D721Med (cell line): ENCODE measurements at regions not wholly inside any gene's neighbourhood (a gene's known extent, or its start where the extent isn't known, plus 50 kb on each side); places are given as distances from the start of the nearest gene placed in this dataset.

ENCODE experiments used
- DNase-seq: peaks from one replicate; pipeline ENCODE4 v3.0.0; 2011; ENCODE audit warnings: low spot score; ENCODE audit not compliant: insufficient read length
- FAIRE-seq: peaks from 2 replicates; lab custom pipeline; 2011; peaks lifted over from hg19 to GRCh38; lab: Jason Lieb, UNC
- TF ChIP-seq, protein P1 (sequence below): IDR thresholded peaks from 2 replicates; pipeline ENCODE4 v1.5.1; 2012; ENCODE audit warnings: mild to moderate bottlenecking, control low read depth; ENCODE audit not compliant: insufficient read depth; ENCODE audit errors: missing control alignments

DNA sequence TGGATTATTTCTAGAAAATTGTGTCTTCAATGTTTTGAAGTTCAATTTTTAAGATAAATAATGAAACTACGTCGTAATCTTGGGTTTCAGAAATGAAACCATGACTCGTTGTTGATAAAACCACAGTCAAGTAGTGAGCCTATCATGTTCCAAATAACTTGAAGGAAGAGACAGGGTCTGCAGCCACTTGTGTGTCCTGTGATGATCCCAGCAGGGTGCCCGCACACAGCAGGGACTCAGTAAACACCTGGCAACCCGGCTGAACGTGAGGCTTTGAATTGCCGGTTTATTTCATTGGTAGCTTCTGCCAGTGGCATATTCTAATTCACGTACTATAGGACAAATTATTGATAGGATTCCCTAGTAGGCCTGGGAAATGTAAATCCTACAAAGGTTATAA, 679.6 kb downstream of the IRX1 start:
- TF ChIP-seq, protein P1, sequence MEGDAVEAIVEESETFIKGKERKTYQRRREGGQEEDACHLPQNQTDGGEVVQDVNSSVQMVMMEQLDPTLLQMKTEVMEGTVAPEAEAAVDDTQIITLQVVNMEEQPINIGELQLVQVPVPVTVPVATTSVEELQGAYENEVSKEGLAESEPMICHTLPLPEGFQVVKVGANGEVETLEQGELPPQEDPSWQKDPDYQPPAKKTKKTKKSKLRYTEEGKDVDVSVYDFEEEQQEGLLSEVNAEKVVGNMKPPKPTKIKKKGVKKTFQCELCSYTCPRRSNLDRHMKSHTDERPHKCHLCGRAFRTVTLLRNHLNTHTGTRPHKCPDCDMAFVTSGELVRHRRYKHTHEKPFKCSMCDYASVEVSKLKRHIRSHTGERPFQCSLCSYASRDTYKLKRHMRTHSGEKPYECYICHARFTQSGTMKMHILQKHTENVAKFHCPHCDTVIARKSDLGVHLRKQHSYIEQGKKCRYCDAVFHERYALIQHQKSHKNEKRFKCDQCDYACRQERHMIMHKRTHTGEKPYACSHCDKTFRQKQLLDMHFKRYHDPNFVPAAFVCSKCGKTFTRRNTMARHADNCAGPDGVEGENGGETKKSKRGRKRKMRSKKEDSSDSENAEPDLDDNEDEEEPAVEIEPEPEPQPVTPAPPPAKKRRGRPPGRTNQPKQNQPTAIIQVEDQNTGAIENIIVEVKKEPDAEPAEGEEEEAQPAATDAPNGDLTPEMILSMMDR, result no peak
- no peak for FAIRE-seq
- DNase-seq, result no peak

DNA sequence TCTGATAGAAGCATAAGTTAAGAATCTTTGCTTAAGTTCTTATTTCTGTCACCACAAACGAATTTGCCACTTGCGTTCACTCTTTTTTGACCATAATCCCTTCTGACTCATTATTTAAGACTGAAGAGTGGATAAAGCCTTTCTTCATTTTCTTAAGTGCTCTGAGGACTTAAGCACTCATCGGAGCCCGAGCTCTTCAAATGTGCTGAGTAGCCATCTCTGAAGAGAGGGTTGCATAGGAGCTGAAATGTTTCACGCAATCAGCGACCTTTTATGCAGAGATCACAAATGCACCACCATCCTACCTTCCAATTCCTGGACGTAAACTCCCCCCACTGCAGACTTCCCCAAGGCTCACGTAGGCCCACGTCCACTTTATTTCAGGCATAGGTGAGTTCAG, 699.2 kb downstream of the IRX1 start:
- FAIRE-seq, result peak; percentile 94
- DNase-seq, result no peak

DNA sequence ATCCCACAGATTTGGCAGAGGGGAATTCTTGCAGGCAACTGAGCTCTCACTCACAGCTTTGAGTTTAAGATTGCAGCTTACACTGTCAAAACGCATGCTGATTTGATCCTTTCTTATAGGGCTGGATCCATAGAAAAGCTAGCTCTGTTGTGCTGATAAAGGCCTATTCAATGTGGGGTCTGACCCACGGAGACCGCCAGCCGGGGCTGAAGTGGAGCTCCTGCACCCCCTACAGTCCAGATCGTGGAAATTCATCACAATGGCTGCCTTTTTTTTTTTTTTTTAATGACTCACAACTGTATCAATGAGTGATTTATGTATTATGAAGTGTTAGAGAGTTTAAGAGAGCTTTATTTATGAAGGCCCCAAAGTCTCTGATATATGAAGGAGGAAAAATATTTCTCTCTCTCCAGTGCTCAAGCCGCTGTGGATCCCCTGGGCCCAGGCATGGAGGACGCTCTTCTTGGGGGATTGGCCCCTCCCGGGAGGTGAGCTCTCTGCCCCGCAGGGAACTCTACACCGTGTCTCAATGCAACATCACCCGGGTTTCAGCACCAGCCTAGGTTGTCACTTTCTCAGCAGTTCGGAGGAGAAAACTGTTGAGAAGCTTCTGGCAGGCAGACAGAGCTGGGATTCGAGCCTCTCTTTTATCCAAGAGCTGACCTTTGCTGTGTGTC, 700.2 kb downstream of the IRX1 start:
- no peak for FAIRE-seq
- DNase-seq, result no peak
- TF ChIP-seq, protein P1, result peak; percentile 15

More for the DNA sequence above, 699.2 kb downstream of the IRX1 start:
- TF ChIP-seq, protein P1, result no peak

DNA sequence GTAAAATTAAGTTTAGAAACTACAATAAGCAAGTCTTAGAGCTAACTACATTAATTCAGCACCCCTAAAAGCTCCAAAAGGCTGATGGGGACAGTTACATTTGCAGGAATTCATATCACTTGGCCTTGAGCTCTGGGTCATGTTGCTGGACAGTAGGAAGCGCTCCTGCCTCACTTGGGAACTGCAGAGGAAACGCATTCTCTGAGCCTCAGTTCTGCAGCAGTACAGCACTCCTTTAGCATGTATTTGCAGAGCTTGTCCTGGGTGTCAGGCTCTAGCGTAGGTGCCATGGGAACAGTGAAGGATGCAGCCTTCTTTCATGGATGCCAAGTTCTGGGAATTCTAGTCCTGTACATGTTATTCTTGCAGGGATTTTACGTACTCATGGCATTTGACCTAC, 710.4 kb downstream of the IRX1 start:
- TF ChIP-seq, protein P1, result no peak

DNA sequence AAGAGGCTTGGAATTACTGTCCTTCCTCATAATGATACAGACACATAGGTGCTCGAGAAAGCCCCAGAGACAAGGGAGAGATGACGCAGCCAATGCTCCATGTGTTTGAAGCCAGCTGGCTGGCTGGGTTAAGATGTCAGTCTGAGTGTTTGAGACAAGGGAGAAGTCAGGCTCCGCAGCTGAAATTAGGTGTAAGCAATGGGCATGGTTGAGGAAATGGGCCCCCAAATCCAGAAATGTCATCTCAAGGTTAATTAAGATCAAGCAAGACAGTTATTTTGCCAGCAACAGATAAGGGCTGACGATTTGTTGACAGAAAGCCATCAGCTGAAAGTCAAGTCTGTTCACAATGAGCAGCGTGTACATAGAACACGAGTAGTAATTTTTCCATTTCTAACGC, 713.4 kb downstream of the IRX1 start:
- DNase-seq (no peak), FAIRE-seq (no peak)
- TF ChIP-seq, protein P1, result no peak

More for the DNA sequence above, 710.4 kb downstream of the IRX1 start:
- FAIRE-seq, result no peak
- no peak for DNase-seq

DNA sequence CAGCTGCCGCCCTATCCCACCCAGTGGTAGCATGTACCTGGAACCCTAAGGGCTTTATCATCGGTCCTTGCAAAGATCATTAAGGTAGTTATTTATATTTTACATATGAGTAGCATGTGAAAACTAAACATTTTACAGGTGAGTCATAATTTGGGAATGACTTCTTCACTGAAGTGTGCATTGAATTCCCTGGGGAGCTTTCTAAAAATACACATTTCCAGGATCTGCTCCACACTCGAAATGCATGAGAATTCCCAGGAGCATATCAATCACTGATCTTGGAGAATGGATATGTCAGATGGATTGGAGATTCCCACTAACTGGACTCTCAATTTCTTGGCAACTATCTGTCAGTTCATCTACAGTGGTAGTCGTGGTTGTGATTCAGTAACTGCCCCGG, 717.5 kb downstream of the IRX1 start:
- no peak for FAIRE-seq
- DNase-seq, result no peak
- TF ChIP-seq, protein P1, result no peak

DNA sequence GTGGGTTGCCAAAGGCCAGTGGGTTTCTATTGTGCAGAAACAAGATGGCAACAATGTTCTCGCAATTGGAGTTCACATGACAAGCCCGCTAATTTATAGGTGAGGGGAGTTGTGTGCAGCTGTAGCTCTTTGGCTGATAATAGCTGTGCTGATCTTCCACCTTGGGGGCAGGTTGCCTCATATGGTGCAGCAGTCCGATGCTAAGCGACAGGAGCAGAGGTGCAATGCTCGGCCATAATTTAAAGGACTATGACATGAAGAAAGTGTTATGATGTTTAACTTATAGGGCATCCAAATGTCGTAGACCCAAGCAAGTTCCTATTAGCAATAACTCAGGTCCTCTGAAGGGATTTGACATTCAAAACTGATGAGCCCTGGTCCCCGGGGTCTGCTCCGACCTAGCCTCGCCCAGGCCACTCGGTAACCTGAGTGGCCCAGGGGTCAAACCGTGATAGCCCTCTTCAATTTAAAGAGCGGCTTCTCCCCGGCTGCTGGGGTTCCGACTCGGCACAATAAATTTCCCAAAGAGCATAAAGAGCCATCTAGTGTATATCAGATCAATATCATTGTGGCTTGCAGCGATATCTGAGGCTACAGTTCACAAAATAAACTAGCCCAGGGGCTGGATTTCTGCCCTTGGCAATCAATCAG, 724.0 kb downstream of the IRX1 start:
- DNase-seq (no peak), FAIRE-seq (no peak)
- TF ChIP-seq, protein P1, result no peak
